K562 (cell line): ENCODE measurements at regions not wholly inside any gene's neighbourhood (a gene's known extent, or its start where the extent isn't known, plus 50 kb on each side); places are given as distances from the start of the nearest gene placed in this dataset.

ENCODE experiments used
- ATAC-seq: fragments of 200-7000 bp; cut with Tn5 transposase; 3 replicates; pipeline ENCODE4 v1.9.1; 2020; ENCODE audit warnings: moderate library complexity
- BruUV-seq: library from RNA; stranded (reverse); fragments of 400-500 nt; replicated peaks from 2 replicates; lab custom pipeline; 2021; lab: Mats Ljungman, UMichigan
- CTCF ChIA-PET: fragments of 300-600 bp; formaldehyde crosslinking; extraction: SDS; loops from one replicate; lab custom pipeline; 2021; ENCODE audit warnings: low intra/inter-chr PET ratio; lab: Yijun Ruan, JAX
- POLR2A ChIA-PET: fragments of 300-600, 350-650 bp; sonication (Branson Sonifier 250); formaldehyde crosslinking; extraction: SDS; loops from one replicate; lab custom pipeline; 2021; ENCODE audit warnings: antibody characterized with exemption, inconsistent platforms; lab: Yijun Ruan, JAX
- DNase-seq, 4 experiments: peaks; one replicate each; pipeline versions ENCODE4 v3.0.0 to v3.0.0-alpha.2; 2011 to 2018; ENCODE audit warnings: low spot score in 3 of 4, mixed read lengths in 3 of 4; ENCODE audit errors: extremely low read depth in 1 of 4
- FAIRE-seq: peaks from 2 replicates; lab custom pipeline; 2011; peaks lifted over from hg19 to GRCh38; lab: Jason Lieb, UNC
- H2AFZ ChIP-seq: 2 replicates; pipeline ENCODE4 v1.6.0; 2011; ENCODE audit warnings: low read depth, low read length, control low read depth, inconsistent platforms
- H3K27ac ChIP-seq: fragments of 200-600 bp; 3 replicates; pipeline ENCODE4 v1.8.0; 2011; ENCODE audit warnings: low read depth, mild to moderate bottlenecking, control low read depth, inconsistent platforms, low read length, moderate library complexity, mixed read lengths; ENCODE audit errors: extremely low read depth
- H3K27me3 ChIP-seq, 2 experiments: fragments of 300-600 bp in 1 of 2; 2 replicates in 1 of 2; 3 replicates in 1 of 2; pipeline versions ENCODE4 v1.6.0 to v1.8.0; 2011; ENCODE audit warnings: inconsistent platforms in 2 of 2, low read length in 2 of 2, mild to moderate bottlenecking in 1 of 2, mixed read lengths in 1 of 2, moderate library complexity in 1 of 2; ENCODE audit not compliant: control insufficient read depth in 2 of 2, insufficient read depth in 2 of 2
- H3K36me3 ChIP-seq: fragments of 300-600 bp; 3 replicates; pipeline ENCODE4 v1.8.0; 2011; ENCODE audit warnings: mild to moderate bottlenecking, low read length, inconsistent platforms; ENCODE audit not compliant: control insufficient read depth, insufficient read depth
- H3K4me1 ChIP-seq, 2 experiments: fragments of 200-600 bp in 1 of 2; replicated peaks in 1 of 2; 2 replicates in 1 of 2; 3 replicates in 1 of 2; pipeline versions ENCODE4 v1.5.1 to v1.8.0; 2011; ENCODE audit warnings: inconsistent platforms in 2 of 2, low read length in 2 of 2, mild to moderate bottlenecking in 1 of 2, mixed read lengths in 1 of 2, moderate library complexity in 1 of 2; ENCODE audit not compliant: control insufficient read depth in 2 of 2, insufficient read depth in 2 of 2
- H3K4me2 ChIP-seq: 2 replicates; pipeline ENCODE4 v1.6.1; 2011; ENCODE audit warnings: low read length, control low read depth, inconsistent platforms, mixed read lengths; ENCODE audit not compliant: insufficient read depth
- H3K4me3 ChIP-seq: fragments of 200-600 bp; sonication (generic), shearing (Covaris generic); 2 replicates; pipeline ENCODE4 v1.5.1; 2016; ENCODE audit warnings: control low read depth, inconsistent platforms
- H3K79me2 ChIP-seq: fragments of 200-600 bp; 3 replicates; pipeline ENCODE4 v1.8.0; 2011; ENCODE audit warnings: low read length, inconsistent platforms; ENCODE audit not compliant: control insufficient read depth, insufficient read depth
- H3K9ac ChIP-seq, 2 experiments: 2 replicates each; pipeline versions ENCODE4 v1.6.0 to v1.6.1; 2011; ENCODE audit warnings: low read depth in 2 of 2, low read length in 2 of 2, control low read depth in 1 of 2, inconsistent platforms in 1 of 2, mild to moderate bottlenecking in 1 of 2, mixed read lengths in 1 of 2; ENCODE audit not compliant: insufficient read depth in 1 of 2
- H3K9me1 ChIP-seq: one replicate; pipeline ENCODE4 v1.6.0; 2011; ENCODE audit warnings: inconsistent platforms, mild to moderate bottlenecking, low read length, moderate library complexity; ENCODE audit not compliant: control insufficient read depth, insufficient read depth
- H3K9me3 ChIP-seq: replicated peaks from 2 replicates; pipeline ENCODE4 v1.5.1; 2011; ENCODE audit warnings: low read depth, low read length, inconsistent platforms; ENCODE audit not compliant: control insufficient read depth, insufficient read depth
- H4K20me1 ChIP-seq: replicated peaks from 2 replicates; pipeline ENCODE4 v1.6.1; 2011; ENCODE audit warnings: low read length, inconsistent platforms, mixed read lengths; ENCODE audit not compliant: control insufficient read depth, insufficient read depth
- BCL6 ChIP-seq: fragments of 250-450 bp; sonication (Bioruptor Pico); IDR thresholded peaks from 2 replicates; pipeline ENCODE4 v1.4.0; 2020
- CEBPB ChIP-seq: fragments of 450-650 bp; IDR thresholded peaks from 2 replicates; pipeline ENCODE4 v1.6.1; 2016; ENCODE audit warnings: missing genetic modification characterization, missing compliant biosample characterization
- CTBP1 ChIP-seq: fragments of 450-650 bp; IDR thresholded peaks from 2 replicates; pipeline ENCODE4 v1.6.1; 2016; ENCODE audit warnings: borderline replicate concordance
- DMBX1 ChIP-seq: fragments of 250-450 bp; sonication (Bioruptor Pico); IDR thresholded peaks from 2 replicates; pipeline ENCODE4 v1.8.0; 2022; ENCODE audit warnings: inconsistent platforms, mild to moderate bottlenecking, moderate library complexity, borderline replicate concordance
- FOXJ3 ChIP-seq: sonication (generic); formaldehyde crosslinking; IDR thresholded peaks from 2 replicates; pipeline ENCODE4 v1.4.0; 2020; ENCODE audit warnings: mild to moderate bottlenecking, missing genetic modification reagents
- HMGN3 ChIP-seq: IDR thresholded peaks from 2 replicates; pipeline ENCODE4 v1.6.1; 2011; ENCODE audit warnings: borderline replicate concordance, low read depth, mild to moderate bottlenecking, mixed read lengths, low read length; ENCODE audit not compliant: insufficient read length; ENCODE audit errors: extremely low read depth
- HNRNPK ChIP-seq: fragments of 200-400 bp; formaldehyde crosslinking; IDR thresholded peaks from one replicate; pipeline ENCODE4 v1.6.1; 2018; ENCODE audit warnings: mild to moderate bottlenecking, low read depth, low read length; ENCODE audit not compliant: poor library complexity, severe bottlenecking
- MCM7 ChIP-seq, 2 experiments: fragments of 450-650 bp; IDR thresholded peaks; 2 replicates each; pipeline ENCODE4 v1.6.1; 2016 to 2018
- MXI1 ChIP-seq: IDR thresholded peaks from 2 replicates; pipeline ENCODE4 v1.6.1; 2011; ENCODE audit warnings: low read depth, mild to moderate bottlenecking, improper control_type of control experiment, low read length
- NCOA4 ChIP-seq: fragments of 450-650 bp; IDR thresholded peaks from 2 replicates; pipeline ENCODE4 v1.6.1; 2018; ENCODE audit warnings: mild to moderate bottlenecking; ENCODE audit not compliant: partially characterized antibody
- NFE2 ChIP-seq: IDR thresholded peaks from 2 replicates; pipeline ENCODE4 v1.6.1; 2014; ENCODE audit warnings: antibody characterized with exemption, low read depth
- SETDB1 ChIP-seq: IDR thresholded peaks from one replicate; pipeline ENCODE4 v1.6.1; 2012; ENCODE audit warnings: low read length, control low read depth, inconsistent platforms
- ZNF124 ChIP-seq: sonication (generic); formaldehyde crosslinking; IDR thresholded peaks from 2 replicates; pipeline ENCODE4 v1.8.1; 2022; ENCODE audit warnings: missing genetic modification reagents
- WGBS: fragments of 100-300 bp; shearing (Covaris generic); methylation state at CpG from one replicate; pipeline ENCODE4 v1.1.6; 2016; ENCODE audit warnings: low coverage, mixed read lengths; ENCODE audit not compliant: insufficient coverage; ENCODE audit errors: missing lambda C conversion rate; 5-methylcytosine and 5-hydroxymethylcytosine counted together
- in situ Hi-C: fragments of 300-500 bp; cut with MboI; formaldehyde crosslinking; loops from 4 replicates; pipeline ENCODE4 v1.15.0; 2018; ENCODE audit warnings: inconsistent platforms, mixed read lengths
- intact Hi-C: fragments of 100-400 bp; cut with micrococcal nuclease; formaldehyde crosslinking; loops from 2 replicates; pipeline ENCODE4 v1.14.2; 2022
- TF ChIP-seq, protein P1 (sequence below): sonication (generic); formaldehyde crosslinking; IDR thresholded peaks from 2 replicates; pipeline ENCODE4 v1.8.1; 2023; ENCODE audit warnings: missing genetic modification reagents, mild to moderate bottlenecking, borderline replicate concordance

DNA sequence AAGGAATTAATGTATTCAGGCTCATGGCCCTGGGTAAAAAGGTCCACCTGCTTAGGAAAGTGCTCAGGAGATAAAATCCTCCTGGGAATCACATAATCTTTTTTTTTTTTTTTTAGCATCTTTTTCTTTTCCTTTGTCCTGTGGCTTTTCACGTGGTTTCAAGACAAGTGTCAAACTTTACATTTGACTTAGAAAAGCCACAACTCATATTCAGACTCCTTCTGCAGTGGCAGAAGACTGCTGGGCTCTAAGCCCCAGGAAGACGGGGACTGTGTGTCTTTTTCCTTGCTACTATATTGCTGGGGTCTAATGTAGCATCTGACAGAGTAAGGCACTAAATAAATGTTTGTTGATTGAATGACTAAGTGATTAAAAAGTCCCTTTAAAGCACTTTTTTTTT, 127.5 kb upstream of the ANKRD1 start (continued):
- TF ChIP-seq, protein P1, sequence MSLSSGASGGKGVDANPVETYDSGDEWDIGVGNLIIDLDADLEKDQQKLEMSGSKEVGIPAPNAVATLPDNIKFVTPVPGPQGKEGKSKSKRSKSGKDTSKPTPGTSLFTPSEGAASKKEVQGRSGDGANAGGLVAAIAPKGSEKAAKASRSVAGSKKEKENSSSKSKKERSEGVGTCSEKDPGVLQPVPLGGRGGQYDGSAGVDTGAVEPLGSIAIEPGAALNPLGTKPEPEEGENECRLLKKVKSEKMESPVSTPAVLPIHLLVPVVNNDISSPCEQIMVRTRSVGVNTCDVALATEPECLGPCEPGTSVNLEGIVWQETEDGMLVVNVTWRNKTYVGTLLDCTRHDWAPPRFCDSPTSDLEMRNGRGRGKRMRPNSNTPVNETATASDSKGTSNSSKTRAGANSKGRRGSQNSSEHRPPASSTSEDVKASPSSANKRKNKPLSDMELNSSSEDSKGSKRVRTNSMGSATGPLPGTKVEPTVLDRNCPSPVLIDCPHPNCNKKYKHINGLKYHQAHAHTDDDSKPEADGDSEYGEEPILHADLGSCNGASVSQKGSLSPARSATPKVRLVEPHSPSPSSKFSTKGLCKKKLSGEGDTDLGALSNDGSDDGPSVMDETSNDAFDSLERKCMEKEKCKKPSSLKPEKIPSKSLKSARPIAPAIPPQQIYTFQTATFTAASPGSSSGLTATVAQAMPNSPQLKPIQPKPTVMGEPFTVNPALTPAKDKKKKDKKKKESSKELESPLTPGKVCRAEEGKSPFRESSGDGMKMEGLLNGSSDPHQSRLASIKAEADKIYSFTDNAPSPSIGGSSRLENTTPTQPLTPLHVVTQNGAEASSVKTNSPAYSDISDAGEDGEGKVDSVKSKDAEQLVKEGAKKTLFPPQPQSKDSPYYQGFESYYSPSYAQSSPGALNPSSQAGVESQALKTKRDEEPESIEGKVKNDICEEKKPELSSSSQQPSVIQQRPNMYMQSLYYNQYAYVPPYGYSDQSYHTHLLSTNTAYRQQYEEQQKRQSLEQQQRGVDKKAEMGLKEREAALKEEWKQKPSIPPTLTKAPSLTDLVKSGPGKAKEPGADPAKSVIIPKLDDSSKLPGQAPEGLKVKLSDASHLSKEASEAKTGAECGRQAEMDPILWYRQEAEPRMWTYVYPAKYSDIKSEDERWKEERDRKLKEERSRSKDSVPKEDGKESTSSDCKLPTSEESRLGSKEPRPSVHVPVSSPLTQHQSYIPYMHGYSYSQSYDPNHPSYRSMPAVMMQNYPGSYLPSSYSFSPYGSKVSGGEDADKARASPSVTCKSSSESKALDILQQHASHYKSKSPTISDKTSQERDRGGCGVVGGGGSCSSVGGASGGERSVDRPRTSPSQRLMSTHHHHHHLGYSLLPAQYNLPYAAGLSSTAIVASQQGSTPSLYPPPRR: no peak
- TF ChIP-seq SETDB1 (no peak), HMGN3 (no peak), HNRNPK (no peak)

- FAIRE-seq (no peak), ATAC-seq (no peak), DNase-seq (no peak)
- no TSS peak for BruUV-seq
- intact Hi-C loops (no loop called here), in situ Hi-C loops (no loop called here)
- no peaks in the 10 kb centered on the region for H3K36me3 ChIP-seq
- ChIA-PET POLR2A (no interaction called here), CTCF (no interaction called here)
- no peaks in the 10 kb centered on the region; a peak in 3 of 5 replicates for H3K4me1 ChIP-seq
- no peak overlapping the region for H2AFZ ChIP-seq
- no peak overlapping the region for H3K27ac ChIP-seq
- no peaks in the 10 kb centered on the region for H3K79me2 ChIP-seq
- no peak overlapping the region for H3K9ac ChIP-seq
- H4K20me1 ChIP-seq: no peaks in the 10 kb centered on the region
- no peaks in the 10 kb centered on the region for H3K9me3 ChIP-seq
- H3K4me3 ChIP-seq: no peak overlapping the region
- H3K4me2 ChIP-seq: no peak overlapping the region
- H3K9me1 ChIP-seq: no peaks in the 10 kb centered on the region
- WGBS: 15% methylated on average over 2 of the region's 2 CpGs
- no peaks in the 10 kb centered on the region; a peak in 2 of 5 replicates for H3K27me3 ChIP-seq
- TF ChIP-seq CEBPB (tag) (no peak), NFE2 (no peak), DMBX1 (CRISPR knock-in tag) (no peak), ZNF124 (no peak), CTBP1 (no peak), NCOA4 (no peak), MCM7 (IDR thresholded peaks at IDR 0.05) (no peak), FOXJ3 (CRISPR knock-in tag) (no peak), BCL6 (CRISPR knock-in tag) (no peak), MXI1 (no peak)
Observed at GRCh38 chr10:91049296-91049987, 128.6 kb upstream of the ANKRD1 start.
